HL-60 (cell line): ENCODE measurements at regions not wholly inside any gene's neighbourhood (a gene's known extent, or its start where the extent isn't known, plus 50 kb on each side); places are given as distances from the start of the nearest gene placed in this dataset.

Source experiments
- DNase-seq, 2 experiments: peaks; one replicate each; pipeline ENCODE4 v3.0.0-alpha.2; 2010 to 2020; ENCODE audit warnings: low read depth in 1 of 2, low spot score in 1 of 2
- H3K27ac ChIP-seq: fragments of 250-450 bp; sonication (Bioruptor Pico); replicated peaks from 2 replicates; pipeline ENCODE4 v1.5.1; 2020; ENCODE audit warnings: mild to moderate bottlenecking, moderate library complexity
- H3K27me3 ChIP-seq: fragments of 250-450 bp; sonication (Bioruptor Pico); 2 replicates; pipeline ENCODE4 v1.5.1; 2021; ENCODE audit warnings: mild to moderate bottlenecking, moderate library complexity; ENCODE audit not compliant: insufficient read depth, poor library complexity, severe bottlenecking
- H3K4me3 ChIP-seq: replicated peaks from 2 replicates; pipeline ENCODE4 v1.5.1; 2011; ENCODE audit warnings: mild to moderate bottlenecking, control low read depth, low read length; ENCODE audit not compliant: insufficient read depth
- CTCF ChIP-seq: IDR thresholded peaks from one replicate; pipeline ENCODE4 v1.5.1; 2011; ENCODE audit warnings: low read length, control low read depth, inconsistent platforms; ENCODE audit not compliant: insufficient read depth
- GABPA ChIP-seq: IDR thresholded peaks from 2 replicates; pipeline ENCODE4 v1.6.1; 2012; ENCODE audit warnings: low read depth
- POLR2AphosphoS5 ChIP-seq: IDR thresholded peaks from 2 replicates; pipeline ENCODE4 v1.6.1; 2012; ENCODE audit warnings: low read depth
- REST ChIP-seq: IDR thresholded peaks from 2 replicates; pipeline ENCODE4 v1.6.1; 2012; ENCODE audit warnings: low read depth; ENCODE audit not compliant: insufficient replicate concordance
- SPI1 ChIP-seq: IDR thresholded peaks from 2 replicates; pipeline ENCODE4 v1.6.1; 2012; ENCODE audit warnings: low read depth, mild to moderate bottlenecking, borderline replicate concordance

DNA sequence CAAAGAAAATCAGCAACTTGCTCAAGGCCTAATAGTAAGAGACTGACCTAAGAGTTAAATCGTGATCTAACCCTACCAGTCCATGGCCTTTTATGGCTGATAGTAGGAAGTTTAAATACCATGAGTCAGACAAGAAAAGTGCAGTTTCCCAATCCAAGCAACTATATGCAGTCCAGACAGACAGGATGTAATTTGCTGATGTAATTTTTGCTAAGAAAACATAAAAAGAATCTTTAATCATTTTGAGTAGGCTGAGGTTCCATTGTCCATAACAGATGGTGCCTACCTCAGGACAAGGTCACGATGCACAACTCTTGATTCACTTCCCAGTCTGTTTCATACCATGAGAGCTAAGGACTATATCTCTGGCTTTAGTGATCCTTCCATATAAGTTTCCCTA lies 317.5 kb upstream of the GRIA3 start:
- TF ChIP-seq GABPA (no peak), CTCF (no peak), POLR2AphosphoS5 (no peak), SPI1 (no peak), REST (no peak)
- no peak overlapping the region for H3K4me3 ChIP-seq
- DNase-seq: no peak
- no peaks in the 10 kb centered on the region for H3K27me3 ChIP-seq
- no peak overlapping the region for H3K27ac ChIP-seq

GRCh38 chrX:122868631-122869030 lies 315.4 kb upstream of the GRIA3 start:
- Histone ChIP-seq H3K4me3 (no peak overlapping the region), H3K27me3 (no peaks in the 10 kb centered on the region), H3K27ac (no peak overlapping the region)
- TF ChIP-seq GABPA (no peak), POLR2AphosphoS5 (no peak), SPI1 (no peak), REST (no peak), CTCF (no peak)
- no peak for DNase-seq

- no peak for TF ChIP-seq GABPA
- no peak for TF ChIP-seq REST
- no peak for TF ChIP-seq POLR2AphosphoS5
- no peak for TF ChIP-seq SPI1
- no peak for TF ChIP-seq CTCF
- DNase-seq: no peak
- Histone ChIP-seq H3K27ac (no peak overlapping the region), H3K4me3 (no peak overlapping the region), H3K27me3 (no peaks in the 10 kb centered on the region)
Measured at GRCh38 chrX:122869171-122869570, 314.9 kb upstream of the GRIA3 start.
